NT2/D1 (cell line): ENCODE measurements at regions not wholly inside any gene's neighbourhood (a gene's known extent, or its start where the extent isn't known, plus 50 kb on each side); places are given as distances from the start of the nearest gene placed in this dataset.

Experiments
- DNase-seq: peaks from one replicate; pipeline ENCODE4 v3.0.0-alpha.2; 2011; ENCODE audit warnings: low read depth, low spot score
- H3K27me3 ChIP-seq: 2 replicates; pipeline ENCODE4 v1.6.0; 2011; ENCODE audit warnings: mild to moderate bottlenecking; ENCODE audit not compliant: insufficient read length, insufficient read depth
- H3K36me3 ChIP-seq: 2 replicates; pipeline ENCODE4 v1.6.1; 2011; ENCODE audit warnings: mild to moderate bottlenecking, low read length, mixed read lengths; ENCODE audit not compliant: insufficient read depth, insufficient read length
- H3K4me1 ChIP-seq: 2 replicates; pipeline ENCODE4 v1.5.1; 2011; ENCODE audit not compliant: insufficient read depth, insufficient read length
- H3K4me3 ChIP-seq: 2 replicates; pipeline ENCODE4 v1.5.1; 2011; ENCODE audit warnings: low read depth; ENCODE audit not compliant: insufficient read length
- H3K9ac ChIP-seq: 2 replicates; pipeline ENCODE4 v1.6.0; 2011; ENCODE audit warnings: low read depth; ENCODE audit not compliant: insufficient read length
- H3K9me3 ChIP-seq: 2 replicates; pipeline ENCODE4 v1.5.1; 2011; ENCODE audit warnings: mild to moderate bottlenecking, low read length; ENCODE audit not compliant: insufficient read depth
- SUZ12 ChIP-seq: IDR thresholded peaks from 2 replicates; pipeline ENCODE4 v1.6.1; 2011; ENCODE audit not compliant: insufficient read length, insufficient read depth; ENCODE audit errors: extremely low read depth
- YY1 ChIP-seq: IDR thresholded peaks from 2 replicates; pipeline ENCODE4 v1.6.1; 2011; ENCODE audit not compliant: insufficient read length, insufficient read depth
- ZNF274 ChIP-seq: IDR thresholded peaks from 2 replicates; pipeline ENCODE4 v1.6.1; 2011; ENCODE audit warnings: mild to moderate bottlenecking, low read depth, low read length

- TF ChIP-seq ZNF274 (no peak), YY1 (no peak), SUZ12 (no peak)
- no peak overlapping the region for H3K9ac ChIP-seq
- no peaks in the 10 kb centered on the region for H3K9me3 ChIP-seq
- no peaks in the 10 kb centered on the region for H3K4me1 ChIP-seq
- H3K36me3 ChIP-seq = no peaks in the 10 kb centered on the region
- H3K27me3 ChIP-seq = no peaks in the 10 kb centered on the region
- DNase-seq = no peak
- H3K4me3 ChIP-seq = no peak overlapping the region
Measured at GRCh38 chr6:149127212-149127611, 190.3 kb upstream of the TAB2 start.

DNA sequence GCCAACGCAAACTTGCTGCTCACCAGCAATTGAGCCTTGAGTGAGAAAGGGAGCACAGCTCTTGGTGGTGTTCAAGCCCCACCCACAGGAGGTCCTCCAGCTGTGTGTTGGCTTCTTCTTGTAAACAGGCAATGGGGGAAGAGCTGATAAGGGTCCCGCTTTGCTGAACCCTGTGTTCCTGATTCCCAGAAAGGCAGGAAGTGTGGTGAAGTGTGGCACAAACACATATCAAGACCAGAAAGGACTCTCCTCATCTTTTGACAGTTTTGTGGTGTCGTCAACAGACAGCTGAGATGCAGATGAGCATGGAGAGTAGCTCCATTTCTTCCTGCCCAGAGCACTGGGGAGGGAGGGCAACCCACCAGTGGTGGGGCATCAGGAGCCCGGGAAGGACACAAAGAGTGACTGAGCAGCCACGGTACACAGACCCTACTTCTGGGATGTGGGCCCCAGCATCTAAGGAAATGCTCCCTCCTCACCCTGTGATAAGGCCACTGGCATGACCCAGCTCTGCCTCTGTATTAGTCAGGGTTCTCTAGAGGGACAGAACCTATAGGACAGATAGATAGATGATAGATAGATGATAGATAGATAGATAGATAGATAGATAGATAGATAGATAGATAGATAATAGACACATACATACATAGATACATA lies 188.9 kb upstream of the TAB2 start:
- H3K9me3 ChIP-seq = no peaks in the 10 kb centered on the region

DNA sequence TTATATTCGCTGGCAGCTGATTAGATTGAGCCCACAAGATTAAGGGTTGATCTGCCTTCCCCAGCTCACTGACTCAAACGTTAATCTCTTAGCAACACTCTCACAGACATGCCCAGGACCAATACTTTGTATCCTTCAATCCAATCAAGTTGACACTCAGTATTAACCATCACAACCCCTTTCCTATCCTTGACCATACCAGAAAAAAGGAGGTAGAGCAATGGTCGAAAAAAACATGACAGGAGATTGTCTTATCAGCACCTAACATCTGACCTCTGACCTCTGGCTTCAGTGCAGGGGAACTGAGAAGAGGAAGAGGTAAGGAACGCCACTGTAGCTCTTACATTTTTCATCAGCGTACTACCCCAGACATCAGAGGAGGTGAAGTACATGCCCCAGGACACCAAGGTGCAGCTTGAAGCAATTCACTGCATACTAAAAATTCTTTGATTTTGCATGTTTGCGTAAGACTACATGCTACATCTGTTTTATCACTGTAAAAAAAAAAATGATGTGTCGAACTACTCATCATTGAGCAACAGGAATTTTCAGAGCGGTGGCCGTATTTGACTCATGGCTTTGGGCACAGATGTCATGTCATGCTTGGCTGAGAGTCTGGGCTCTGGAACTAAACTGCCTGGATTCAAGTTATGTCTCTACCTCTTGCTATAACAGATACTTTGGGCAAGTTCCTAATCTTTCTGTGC lies 188.0 kb upstream of the TAB2 start:
- no peaks in the 10 kb centered on the region for H3K9me3 ChIP-seq
- no peaks in the 10 kb centered on the region for H3K27me3 ChIP-seq
- no peaks in the 10 kb centered on the region for H3K4me1 ChIP-seq
- H3K4me3 ChIP-seq = no peak overlapping the region
- DNase-seq = no peak
- no peaks in the 10 kb centered on the region for H3K36me3 ChIP-seq
- H3K9ac ChIP-seq = no peak overlapping the region
- TF ChIP-seq SUZ12 (no peak), YY1 (no peak), ZNF274 (no peak)

More for the DNA sequence above, 188.9 kb upstream of the TAB2 start:
- no peak for TF ChIP-seq SUZ12
- TF ChIP-seq ZNF274 = no peak
- TF ChIP-seq YY1 = no peak
- no peak overlapping the region for H3K9ac ChIP-seq
- H3K36me3 ChIP-seq = no peaks in the 10 kb centered on the region
- DNase-seq = no peak
- H3K27me3 ChIP-seq = no peaks in the 10 kb centered on the region
- no peak overlapping the region for H3K4me3 ChIP-seq
- H3K4me1 ChIP-seq = no peaks in the 10 kb centered on the region

DNA sequence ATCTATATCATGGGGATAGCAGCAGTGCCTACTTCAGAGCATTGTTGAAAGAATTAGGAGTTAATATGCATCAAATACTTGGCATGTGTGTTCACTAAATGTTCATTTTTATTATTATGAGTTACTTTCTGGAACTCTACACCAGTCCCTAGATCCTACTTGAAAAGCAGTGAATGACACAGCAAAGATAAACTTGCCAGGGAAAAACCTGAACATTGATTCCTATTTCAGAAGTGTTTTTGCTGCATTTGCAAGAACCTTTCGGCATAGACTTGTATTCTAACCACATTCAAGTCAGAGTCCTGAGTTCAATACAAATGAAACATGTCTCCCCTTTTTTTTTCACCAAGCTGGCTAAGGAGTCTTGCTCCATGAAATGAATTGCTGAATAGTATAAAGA lies 187.4 kb upstream of the TAB2 start:
- Histone ChIP-seq H3K27me3 (no peaks in the 10 kb centered on the region), H3K9ac (no peak overlapping the region), H3K9me3 (no peaks in the 10 kb centered on the region), H3K36me3 (no peaks in the 10 kb centered on the region), H3K4me3 (no peak overlapping the region), H3K4me1 (no peaks in the 10 kb centered on the region)
- no peak for DNase-seq
- TF ChIP-seq SUZ12 (no peak), ZNF274 (no peak), YY1 (no peak)

GRCh38 chr6:149130508-149130907 lies 187.0 kb upstream of the TAB2 start:
- Histone ChIP-seq H3K4me1 (no peaks in the 10 kb centered on the region), H3K9ac (no peak overlapping the region), H3K36me3 (no peaks in the 10 kb centered on the region), H3K9me3 (no peaks in the 10 kb centered on the region), H3K27me3 (no peaks in the 10 kb centered on the region), H3K4me3 (no peak overlapping the region)
- no peak for DNase-seq
- TF ChIP-seq SUZ12 (no peak), ZNF274 (no peak), YY1 (no peak)

- no peak for DNase-seq
- H3K4me3 ChIP-seq = no peak overlapping the region
- H3K9ac ChIP-seq = no peak overlapping the region
- no peaks in the 10 kb centered on the region for H3K36me3 ChIP-seq
- H3K27me3 ChIP-seq = no peaks in the 10 kb centered on the region
- TF ChIP-seq YY1 = no peak
- TF ChIP-seq SUZ12 = no peak
- TF ChIP-seq ZNF274 = no peak
- no peaks in the 10 kb centered on the region for H3K4me1 ChIP-seq
- H3K9me3 ChIP-seq = no peaks in the 10 kb centered on the region
Measured at GRCh38 chr6:149131891-149132290, 185.6 kb upstream of the TAB2 start.

GRCh38 chr6:149132336-149132735 lies 185.2 kb upstream of the TAB2 start:
- H3K9me3 ChIP-seq = no peaks in the 10 kb centered on the region
- H3K36me3 ChIP-seq = no peaks in the 10 kb centered on the region
- H3K4me3 ChIP-seq = no peak overlapping the region
- no peak overlapping the region for H3K9ac ChIP-seq
- no peaks in the 10 kb centered on the region for H3K4me1 ChIP-seq
- no peaks in the 10 kb centered on the region for H3K27me3 ChIP-seq
- TF ChIP-seq ZNF274 (no peak), SUZ12 (no peak), YY1 (no peak)
- DNase-seq = no peak
